HPDE6-E6E7 (cell line): ENCODE measurements at regions not wholly inside any gene's neighbourhood (a gene's known extent, or its start where the extent isn't known, plus 50 kb on each side); places are given as distances from the start of the nearest gene placed in this dataset.
A peak's percentile ranks its signal among the peaks of the same experiment; 100 is the strongest.

Experiments
- DNase-seq: peaks from one replicate; pipeline ENCODE4 v3.0.0; 2011; ENCODE audit warnings: missing footprints; ENCODE audit errors: extremely low spot score

DNA sequence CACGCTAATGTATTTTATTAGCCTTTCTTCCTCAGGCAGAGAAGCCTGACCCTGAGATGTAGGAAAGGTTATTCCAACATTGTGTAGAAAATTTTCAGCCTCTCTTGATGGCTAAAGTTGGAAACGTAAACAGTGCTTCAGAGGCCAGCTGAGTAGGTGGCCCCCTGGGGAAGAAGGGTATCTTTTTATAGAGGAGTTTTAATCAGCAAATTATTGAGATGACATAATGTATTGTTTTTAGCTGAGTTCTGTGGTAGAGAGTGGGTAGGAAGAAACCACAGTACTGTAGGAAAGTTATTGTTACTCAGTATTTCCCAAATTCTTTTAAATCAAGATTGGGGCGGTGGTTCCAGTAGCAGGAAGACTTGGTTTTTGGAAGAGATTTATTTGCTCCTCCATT, 268.8 kb downstream of the DLEU7 start:
- no peak for DNase-seq

- DNase-seq, result no peak
Measured at GRCh38 chr13:50575138-50575537, 268.4 kb downstream of the DLEU7 start.

DNA sequence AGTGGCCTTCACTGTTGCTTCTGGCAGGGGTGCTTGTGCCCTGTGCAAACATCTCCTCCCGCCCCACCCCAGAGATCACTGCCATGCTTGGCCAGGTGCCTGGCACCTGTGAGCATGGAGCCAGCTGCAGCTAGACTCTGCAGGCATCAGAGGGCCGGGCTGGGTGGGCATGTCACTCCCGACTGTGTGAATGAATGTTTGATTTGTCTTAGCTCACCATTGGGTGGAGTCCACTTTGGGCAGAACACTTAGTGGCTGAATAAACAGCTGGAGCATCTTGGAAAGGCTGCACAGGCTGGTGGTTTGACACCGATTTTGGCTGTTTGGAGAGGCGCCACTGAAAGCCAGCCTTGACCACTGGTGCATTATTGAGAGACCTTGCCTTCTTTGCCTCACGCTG, 267.3 kb downstream of the DLEU7 start:
- no peak for DNase-seq

- no peak for DNase-seq
Measured at GRCh38 chr13:50577806-50578205, 265.7 kb downstream of the DLEU7 start.

- no peak for DNase-seq
Measured at GRCh38 chr13:50580684-50581305, 262.7 kb downstream of the DLEU7 start.

DNA sequence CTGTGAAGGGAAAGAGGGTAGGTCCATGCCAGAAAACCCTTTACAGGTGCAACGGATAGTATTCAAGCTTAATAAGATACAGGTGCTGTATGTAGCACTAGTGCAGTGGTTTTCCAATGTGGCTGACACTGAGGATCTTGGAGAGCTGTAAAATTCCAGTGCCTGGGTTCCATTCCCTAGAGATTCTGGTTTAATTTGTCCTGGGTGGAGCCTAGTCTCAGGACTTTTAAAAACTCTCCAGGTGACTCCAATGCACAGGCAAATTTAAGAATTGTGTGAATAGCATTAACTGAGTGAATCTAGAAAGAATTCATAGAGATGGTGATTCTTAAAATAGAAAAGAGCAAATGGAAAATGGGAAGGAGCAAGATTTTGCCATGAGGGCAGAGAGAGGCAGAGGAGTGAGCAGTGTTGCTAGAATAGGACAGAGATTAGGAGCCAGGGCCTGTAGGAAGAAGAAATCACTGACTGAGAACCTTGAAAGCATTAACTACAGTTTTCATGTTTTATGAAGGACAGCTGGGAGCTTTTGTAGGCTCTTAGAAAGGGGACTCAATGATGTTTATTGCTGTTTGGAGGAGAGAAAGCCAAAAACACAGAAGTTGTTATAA, 261.8 kb downstream of the DLEU7 start:
- DNase-seq, result no peak

- DNase-seq, result no peak
Measured at GRCh38 chr13:50584856-50585580, 258.5 kb downstream of the DLEU7 start.

DNA sequence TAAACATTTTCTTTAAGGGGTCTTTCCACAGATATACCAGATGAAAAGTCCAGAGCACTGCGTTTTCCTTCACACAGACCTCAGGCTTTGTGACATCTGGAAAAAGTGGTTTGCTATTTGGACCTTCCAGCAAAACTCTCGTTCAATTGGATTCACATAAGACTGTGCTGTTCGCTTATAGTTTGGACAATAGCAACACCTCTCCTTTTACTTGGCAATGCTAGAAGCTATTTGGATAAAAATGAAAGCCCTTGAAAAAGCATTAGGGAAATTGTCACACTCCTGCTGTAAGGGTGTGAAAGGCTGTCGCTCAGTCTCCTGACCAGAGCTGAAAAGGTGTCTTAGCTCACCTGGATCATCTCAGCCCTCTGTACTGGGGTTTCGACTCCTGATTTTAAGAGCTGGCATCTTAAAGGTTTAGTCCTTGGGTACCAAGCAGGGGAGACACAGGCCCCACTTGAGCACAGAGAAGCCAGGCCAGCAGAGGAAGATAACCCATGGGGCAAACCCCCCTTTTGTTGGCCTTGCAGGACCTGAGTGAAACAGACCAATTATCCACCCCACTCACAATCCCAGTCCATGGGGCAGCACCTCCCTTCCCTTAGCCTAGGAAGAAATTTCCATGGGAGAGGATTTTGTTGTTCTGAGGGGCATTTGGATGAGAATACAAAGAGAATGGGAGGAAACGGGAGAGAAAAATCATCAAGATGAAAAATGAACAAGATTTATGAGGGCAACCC, 257.6 kb downstream of the DLEU7 start:
- DNase-seq, result no peak

DNA sequence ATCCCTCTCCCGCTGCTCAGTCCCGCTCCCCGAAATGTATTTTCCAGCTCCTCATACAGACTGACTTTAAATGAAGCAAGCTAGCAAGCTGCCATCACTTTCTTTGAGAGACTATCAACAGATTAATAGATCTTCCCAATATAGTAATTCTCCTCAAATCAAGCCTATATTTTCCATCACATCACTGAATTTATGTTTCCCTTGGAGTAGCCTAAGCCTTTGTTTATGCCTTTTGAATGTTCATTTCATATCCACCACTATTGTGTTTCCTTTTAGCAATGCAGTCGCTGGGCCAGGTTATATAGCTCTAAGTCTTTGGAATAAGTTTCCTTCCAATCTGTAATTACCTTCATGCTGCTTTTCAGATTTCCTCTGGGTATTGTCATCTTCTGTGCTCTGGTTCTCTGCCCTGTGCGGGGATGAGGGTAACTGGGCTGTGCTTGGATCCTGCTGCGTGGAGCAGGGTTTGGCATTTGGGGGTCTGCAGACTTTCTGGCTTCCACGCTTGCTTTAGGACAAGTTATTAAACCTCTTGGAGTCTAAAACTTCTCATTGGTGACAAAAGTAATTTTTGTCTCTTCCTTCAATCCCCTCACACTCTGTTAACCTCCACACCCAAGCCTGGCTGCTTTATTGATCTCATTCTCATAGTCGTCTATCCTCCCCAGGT, 256.9 kb downstream of the DLEU7 start:
- no peak for DNase-seq

DNA sequence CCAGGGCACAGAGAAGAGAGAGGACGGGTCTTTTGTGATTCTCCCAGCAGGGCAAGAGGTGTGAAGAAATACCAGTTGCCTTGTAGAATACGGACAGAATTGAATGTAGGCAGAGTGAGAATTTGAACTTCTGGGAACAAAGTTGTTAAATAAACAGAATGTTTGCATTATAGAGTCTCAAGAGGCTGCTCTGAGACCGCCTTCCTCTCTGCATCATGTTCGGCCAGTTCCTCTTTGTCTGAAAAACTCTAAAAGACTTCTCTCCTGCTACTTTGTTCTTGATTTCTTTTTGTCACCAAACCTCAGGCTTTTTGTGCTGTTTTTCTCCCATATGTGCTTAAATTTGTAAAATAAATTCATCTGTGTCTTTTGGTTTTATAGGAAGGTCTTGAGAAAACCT, 256.4 kb downstream of the DLEU7 start:
- no peak for DNase-seq

GRCh38 chr13:50587645-50588373, 255.7 kb downstream of the DLEU7 start:
- DNase-seq, result no peak

DNA sequence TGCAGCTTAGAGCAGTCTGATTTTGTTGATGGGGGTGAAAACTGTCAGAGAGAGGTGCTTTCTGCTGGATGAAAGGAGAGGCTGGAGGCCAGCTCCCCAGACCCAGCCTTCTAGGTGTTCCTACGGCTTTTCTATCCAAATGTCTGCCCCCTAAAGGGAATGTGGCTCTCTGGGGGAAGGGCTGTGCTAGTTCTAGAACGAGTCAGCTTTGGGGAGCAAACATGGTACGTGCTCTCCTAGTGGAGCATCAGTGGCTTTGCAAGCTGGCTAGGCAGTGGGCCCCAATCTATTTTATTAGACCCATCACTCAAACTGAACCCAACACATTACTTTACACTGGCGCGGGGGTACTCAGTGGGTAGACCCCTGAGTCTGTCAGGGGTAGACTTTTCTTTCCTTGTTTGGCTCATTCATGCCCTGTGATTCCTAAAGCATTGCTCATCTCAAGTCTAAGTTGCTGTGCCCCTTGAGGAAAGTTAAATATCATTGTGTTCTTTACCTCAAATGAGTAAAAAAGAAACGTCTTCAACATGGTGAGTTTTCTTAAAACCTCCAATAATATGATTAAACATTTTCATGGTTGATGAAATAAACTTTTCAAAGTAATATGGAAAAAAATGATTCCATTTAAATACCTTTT, 254.9 kb downstream of the DLEU7 start:
- DNase-seq, result no peak

GRCh38 chr13:50589139-50589538, 254.4 kb downstream of the DLEU7 start:
- peak; percentile 0 for DNase-seq

DNA sequence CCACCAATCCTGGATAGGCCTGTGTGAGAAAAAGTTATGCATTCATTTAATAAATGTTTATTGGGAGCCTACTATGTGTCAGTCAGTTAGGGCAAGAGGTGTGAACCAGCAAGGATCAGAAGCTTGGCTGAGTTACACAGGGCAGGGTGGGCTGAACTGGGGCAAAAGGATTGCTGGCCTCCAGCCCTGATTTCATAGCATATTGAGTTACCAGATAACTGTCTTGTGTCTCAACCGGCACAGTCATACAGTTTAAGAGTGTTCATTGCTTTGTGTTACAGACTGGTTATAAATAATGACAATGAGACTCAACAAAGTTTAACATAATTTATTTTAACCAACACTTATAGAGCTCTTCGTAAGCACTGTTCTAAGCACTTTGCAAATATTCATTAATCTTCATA, 253.8 kb downstream of the DLEU7 start:
- no peak for DNase-seq

GRCh38 chr13:50592412-50593155, 250.9 kb downstream of the DLEU7 start:
- DNase-seq, result no peak

- no peak for DNase-seq
Measured at GRCh38 chr13:50593207-50593606, 250.3 kb downstream of the DLEU7 start.

- DNase-seq, result no peak
Measured at GRCh38 chr13:50594276-50595051, 249.0 kb downstream of the DLEU7 start.

DNA sequence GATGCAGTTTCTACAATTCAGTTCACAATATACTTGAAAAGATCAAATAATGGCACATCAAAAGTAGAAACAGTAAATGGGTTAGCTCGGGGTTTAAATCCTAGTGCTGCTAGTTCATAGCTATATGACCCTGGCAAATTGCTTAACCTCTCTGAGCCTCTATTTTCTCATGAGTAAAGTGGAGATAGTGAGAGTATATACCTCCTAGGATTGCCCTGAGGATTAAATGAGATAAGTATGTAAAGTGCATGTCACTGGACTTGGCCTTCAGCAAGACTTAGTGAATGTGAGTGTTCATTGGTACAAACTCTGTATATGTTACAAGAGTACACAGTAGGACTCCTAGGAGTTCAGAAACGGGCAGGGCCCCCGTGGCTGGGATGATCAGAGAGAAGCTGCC, 248.3 kb downstream of the DLEU7 start:
- no peak for DNase-seq

DNA sequence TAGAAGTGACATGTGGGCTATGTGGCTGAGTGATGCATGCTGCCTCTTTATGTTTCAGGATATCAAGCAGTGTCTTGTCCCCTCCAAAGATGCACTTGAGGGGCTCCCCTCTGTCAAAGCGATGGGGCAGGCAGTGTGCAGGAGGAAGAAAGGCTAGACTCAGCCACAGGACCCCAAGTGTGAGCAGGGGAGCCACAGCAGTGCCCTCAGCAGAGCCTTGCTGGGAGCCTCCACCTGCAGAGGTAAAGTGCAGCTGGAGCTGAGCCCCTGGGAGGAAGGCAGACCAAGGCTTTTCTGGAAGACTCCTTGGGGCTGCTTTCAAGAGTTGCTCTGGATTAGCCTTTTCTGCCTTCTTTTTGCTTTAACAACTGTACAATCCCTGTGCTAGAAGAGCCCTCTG, 247.3 kb downstream of the DLEU7 start:
- no peak for DNase-seq
